ENCODE measurements at regions not wholly inside any gene's neighbourhood (a gene's known extent, or its start where the extent isn't known, plus 50 kb on each side); places are given as distances from the start of the nearest gene placed in this dataset.
"Not testable (repeated sequence)": the region's sequence is repeated elsewhere in the genome, so short reads cannot be mapped to it uniquely, and the experiment has no call there.

DNA sequence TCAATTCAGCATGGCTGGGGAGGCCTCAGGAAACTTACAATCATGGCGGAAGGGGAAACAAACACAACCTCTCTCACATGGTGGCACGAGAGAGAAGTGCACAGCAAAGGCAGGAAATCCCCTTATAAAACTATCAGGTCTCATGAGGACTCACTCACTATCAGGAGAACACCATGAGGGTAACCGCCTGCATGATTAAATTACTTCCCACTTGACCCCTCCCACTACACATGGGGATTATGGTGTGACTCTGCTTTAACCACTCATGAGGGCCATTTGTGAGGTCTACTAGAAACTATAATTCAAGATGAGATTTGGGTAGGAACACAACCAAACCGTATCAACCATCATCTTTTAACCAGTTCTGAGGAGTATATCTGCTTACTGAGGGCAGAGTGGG lies 387.4 kb upstream of the NFIA start:
- Mint-ChIP-seq H3K4me3 (no peak overlapping the region), H3K27me3 (no peaks in the 10 kb centered on the region), H3K9me3 (no peaks in the 10 kb centered on the region), H3K4me1 (no peaks in the 10 kb centered on the region), H3K27ac (no peak overlapping the region), H3K36me3 (ENCODE audit: low read depth) (no peaks in the 10 kb centered on the region)
- POLR2A ChIA-PET, result no interaction called here
- CTCF ChIA-PET, result no interaction called here
- DNase-seq, result no peak

GRCh38 chr1:60692031-60692430 lies 390.3 kb upstream of the NFIA start:
- CTCF ChIA-PET, result no interaction called here
- no peak overlapping the region for H3K27ac Mint-ChIP-seq
- no peaks in the 10 kb centered on the region for H3K4me1 Mint-ChIP-seq
- H3K9me3 Mint-ChIP-seq, result no peaks in the 10 kb centered on the region
- POLR2A ChIA-PET, result no interaction called here
- H3K4me3 Mint-ChIP-seq, result no peak overlapping the region
- no peaks in the 10 kb centered on the region for H3K36me3 Mint-ChIP-seq (ENCODE audit: low read depth)
- H3K27me3 Mint-ChIP-seq, result no peaks in the 10 kb centered on the region
- DNase-seq, result no peak

DNA sequence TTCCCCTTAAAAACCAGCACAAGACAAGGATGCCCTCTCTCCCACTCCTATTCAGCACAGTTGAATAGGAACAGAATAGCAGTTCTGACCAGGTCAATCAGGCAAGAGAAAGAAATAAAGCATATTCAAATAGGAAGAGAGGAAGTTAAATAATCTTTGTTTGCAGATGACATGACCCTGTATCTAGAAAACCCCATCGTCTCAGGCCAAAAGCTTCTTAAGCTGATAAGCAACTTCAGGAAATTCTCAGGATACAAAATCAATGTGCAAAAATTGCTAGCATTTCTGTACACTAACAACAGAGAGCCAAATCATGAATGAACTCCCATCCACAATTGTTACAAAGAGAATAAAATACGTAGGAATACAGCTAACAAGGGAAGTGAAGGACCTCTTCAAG lies 394.1 kb upstream of the NFIA start:
- H3K27ac Mint-ChIP-seq; H3K9me3 Mint-ChIP-seq; H3K4me3 Mint-ChIP-seq; POLR2A ChIA-PET; H3K4me1 Mint-ChIP-seq; CTCF ChIA-PET; H3K27me3 Mint-ChIP-seq; H3K36me3 Mint-ChIP-seq (ENCODE audit: low read depth); DNase-seq: not testable (repeated sequence)

DNA sequence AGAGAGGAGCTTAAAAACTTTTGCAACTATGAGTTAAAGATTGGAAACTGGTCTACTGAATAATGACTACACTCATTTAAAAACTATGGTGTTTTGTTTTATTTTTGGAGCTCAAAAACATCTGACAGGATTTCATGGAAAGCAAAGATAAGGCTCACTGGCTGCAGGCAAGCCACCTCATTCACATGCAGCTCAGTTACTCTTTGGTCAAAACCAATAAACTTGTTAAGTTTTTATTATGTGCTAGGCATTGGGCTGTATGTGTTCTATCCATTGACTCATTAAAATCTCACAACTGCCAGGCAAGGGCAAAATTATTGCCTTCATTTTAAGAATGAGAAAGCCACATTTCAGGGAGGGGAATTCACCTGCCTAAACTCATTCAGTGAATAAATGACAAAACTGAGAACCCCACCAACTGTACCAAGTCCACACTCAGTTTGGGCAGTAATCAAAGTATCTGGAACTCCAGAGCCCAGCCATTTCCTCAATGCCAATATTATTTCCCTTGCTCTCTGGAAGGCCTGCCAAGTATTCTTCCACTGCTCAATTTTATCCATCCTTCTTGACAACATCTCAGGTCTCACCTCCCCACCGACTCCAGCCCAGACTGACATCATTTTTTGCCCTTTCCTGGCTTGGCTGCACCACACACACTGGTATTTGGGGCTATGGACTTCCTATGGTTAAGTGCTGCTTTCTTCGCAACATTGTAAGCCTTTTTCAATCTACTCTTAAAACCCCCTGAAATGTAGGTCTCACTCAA lies 401.1 kb upstream of the NFIA start:
- no peak overlapping the region for H3K27ac Mint-ChIP-seq
- no peaks in the 10 kb centered on the region for H3K4me1 Mint-ChIP-seq
- H3K27me3 Mint-ChIP-seq, result no peaks in the 10 kb centered on the region
- ChIA-PET CTCF (interaction anchor here (0.6 kb wide), 1 partner anchor 693 kb away, joined by 3 read pairs; no protein-coding TSS in a partner anchor), POLR2A (no interaction called here)
- H3K9me3 Mint-ChIP-seq, result no peaks in the 10 kb centered on the region
- no peak for DNase-seq
- H3K4me3 Mint-ChIP-seq, result no peak overlapping the region
- no peaks in the 10 kb centered on the region for H3K36me3 Mint-ChIP-seq (ENCODE audit: low read depth)

- H3K4me1 Mint-ChIP-seq, result no peaks in the 10 kb centered on the region
- H3K4me3 Mint-ChIP-seq, result no peak overlapping the region
- no peaks in the 10 kb centered on the region for H3K27me3 Mint-ChIP-seq
- H3K27ac Mint-ChIP-seq, result no peak overlapping the region
- H3K36me3 Mint-ChIP-seq (ENCODE audit: low read depth), result no peaks in the 10 kb centered on the region
- no peak for DNase-seq
- CTCF ChIA-PET, result no interaction called here
- no peaks in the 10 kb centered on the region for H3K9me3 Mint-ChIP-seq
- POLR2A ChIA-PET, result no interaction called here
Observed at GRCh38 chr1:60679524-60680375, 402.6 kb upstream of the NFIA start.

- Mint-ChIP-seq H3K27me3 (no peaks in the 10 kb centered on the region), H3K36me3 (ENCODE audit: low read depth) (no peaks in the 10 kb centered on the region), H3K4me1 (no peaks in the 10 kb centered on the region), H3K27ac (no peak overlapping the region), H3K9me3 (no peaks in the 10 kb centered on the region), H3K4me3 (no peak overlapping the region)
- DNase-seq, result no peak
- CTCF ChIA-PET, result no interaction called here
- POLR2A ChIA-PET, result no interaction called here
Observed at GRCh38 chr1:60678802-60679201, 403.6 kb upstream of the NFIA start.

DNA sequence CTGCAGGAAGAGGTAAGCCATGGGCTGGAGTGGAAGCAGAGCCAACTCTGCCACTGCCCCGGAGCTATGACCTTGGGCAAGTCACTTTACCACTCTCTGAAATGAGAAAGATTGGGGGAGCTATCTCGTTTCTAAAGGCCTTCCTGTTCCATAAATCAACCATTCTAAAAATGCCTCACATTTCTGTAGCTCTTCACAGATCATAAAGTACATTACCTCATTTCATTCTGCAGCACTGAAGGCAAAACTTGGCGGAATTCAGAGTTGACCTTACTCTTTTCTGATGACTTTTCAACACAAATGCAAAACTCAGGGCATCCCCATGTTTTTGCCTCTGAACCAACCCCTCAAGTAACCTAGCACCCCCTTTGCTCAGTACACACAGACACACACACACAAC lies 404.0 kb upstream of the NFIA start:
- H3K36me3 Mint-ChIP-seq (ENCODE audit: low read depth), result no peaks in the 10 kb centered on the region
- H3K4me3 Mint-ChIP-seq, result no peak overlapping the region
- ChIA-PET POLR2A (no interaction called here), CTCF (no interaction called here)
- no peaks in the 10 kb centered on the region for H3K9me3 Mint-ChIP-seq
- no peak for DNase-seq
- no peaks in the 10 kb centered on the region for H3K27me3 Mint-ChIP-seq
- no peaks in the 10 kb centered on the region for H3K4me1 Mint-ChIP-seq
- no peak overlapping the region for H3K27ac Mint-ChIP-seq

GRCh38 chr1:60672449-60672848 lies 409.9 kb upstream of the NFIA start:
- Mint-ChIP-seq H3K36me3 (ENCODE audit: low read depth) (no peaks in the 10 kb centered on the region), H3K4me3 (no peak overlapping the region), H3K27ac (no peak overlapping the region), H3K4me1 (no peaks in the 10 kb centered on the region), H3K9me3 (no peaks in the 10 kb centered on the region), H3K27me3 (no peaks in the 10 kb centered on the region)
- ChIA-PET POLR2A (no interaction called here), CTCF (no interaction called here)
- no peak for DNase-seq

GRCh38 chr1:60670302-60670701 lies 412.1 kb upstream of the NFIA start:
- Mint-ChIP-seq H3K9me3 (no peaks in the 10 kb centered on the region), H3K36me3 (ENCODE audit: low read depth) (no peaks in the 10 kb centered on the region), H3K4me1 (no peaks in the 10 kb centered on the region), H3K27me3 (no peaks in the 10 kb centered on the region), H3K27ac (no peak overlapping the region), H3K4me3 (no peak overlapping the region)
- DNase-seq, result no peak
- ChIA-PET POLR2A (no interaction called here), CTCF (no interaction called here)

GRCh38 chr1:60668585-60668984 lies 413.8 kb upstream of the NFIA start:
- Mint-ChIP-seq H3K27me3 (no peaks in the 10 kb centered on the region), H3K9me3 (no peaks in the 10 kb centered on the region), H3K4me1 (no peaks in the 10 kb centered on the region), H3K36me3 (ENCODE audit: low read depth) (no peaks in the 10 kb centered on the region), H3K4me3 (no peak overlapping the region), H3K27ac (no peak overlapping the region)
- DNase-seq, result no peak
- ChIA-PET POLR2A (no interaction called here), CTCF (no interaction called here)

GRCh38 chr1:60665311-60665710 lies 417.1 kb upstream of the NFIA start:
- no peak for DNase-seq
- no peaks in the 10 kb centered on the region for H3K27me3 Mint-ChIP-seq
- no peak overlapping the region for H3K27ac Mint-ChIP-seq
- CTCF ChIA-PET, result no interaction called here
- POLR2A ChIA-PET, result no interaction called here
- no peaks in the 10 kb centered on the region for H3K4me1 Mint-ChIP-seq
- no peak overlapping the region for H3K4me3 Mint-ChIP-seq
- no peaks in the 10 kb centered on the region for H3K9me3 Mint-ChIP-seq
- no peaks in the 10 kb centered on the region for H3K36me3 Mint-ChIP-seq (ENCODE audit: low read depth)

GRCh38 chr1:60664086-60664625 lies 418.2 kb upstream of the NFIA start:
- ChIA-PET POLR2A (no interaction called here), CTCF (no interaction called here)
- H3K4me1 Mint-ChIP-seq, result no peaks in the 10 kb centered on the region
- H3K36me3 Mint-ChIP-seq (ENCODE audit: low read depth), result no peaks in the 10 kb centered on the region
- H3K4me3 Mint-ChIP-seq, result no peak overlapping the region
- DNase-seq, result no peak
- no peaks in the 10 kb centered on the region for H3K9me3 Mint-ChIP-seq
- no peaks in the 10 kb centered on the region for H3K27me3 Mint-ChIP-seq
- no peak overlapping the region for H3K27ac Mint-ChIP-seq

DNA sequence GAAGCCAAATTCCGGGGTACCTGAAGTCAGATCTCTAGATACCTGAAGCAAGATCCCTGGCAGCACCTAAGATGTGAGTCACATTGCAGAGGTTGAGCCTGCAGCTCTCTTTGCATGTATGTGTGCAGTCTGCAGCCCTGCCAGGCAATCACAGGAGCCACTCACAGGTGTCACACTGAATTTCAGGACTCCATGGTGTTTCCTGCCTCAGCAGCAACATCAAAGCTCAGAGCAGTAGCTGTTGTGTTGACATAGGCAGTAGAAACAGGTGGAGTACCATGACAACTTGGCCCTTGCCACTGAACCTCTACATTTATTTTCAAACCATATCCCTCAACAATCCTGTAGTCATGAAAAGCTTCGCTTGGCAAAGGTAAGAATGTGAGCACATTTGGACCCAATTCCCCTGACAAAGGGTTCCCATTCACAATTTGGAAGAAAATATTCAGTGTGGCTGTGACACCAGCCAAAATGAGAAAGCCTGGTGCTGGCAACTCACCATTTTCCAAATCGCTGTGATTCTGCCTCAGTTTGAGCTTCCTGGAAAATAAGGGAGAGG lies 419.8 kb upstream of the NFIA start:
- CTCF ChIA-PET, result no interaction called here

GRCh38 chr1:60657926-60658325 lies 424.4 kb upstream of the NFIA start:
- DNase-seq, result no peak
- Mint-ChIP-seq H3K27me3 (no peaks in the 10 kb centered on the region), H3K9me3 (no peaks in the 10 kb centered on the region), H3K4me1 (no peaks in the 10 kb centered on the region), H3K4me3 (no peak overlapping the region), H3K36me3 (ENCODE audit: low read depth) (no peaks in the 10 kb centered on the region), H3K27ac (no peak overlapping the region)
- ChIA-PET POLR2A (no interaction called here), CTCF (no interaction called here)

More for the DNA sequence above, 419.8 kb upstream of the NFIA start:
- H3K27ac Mint-ChIP-seq, result no peak overlapping the region
- no peaks in the 10 kb centered on the region for H3K36me3 Mint-ChIP-seq (ENCODE audit: low read depth)
- no peaks in the 10 kb centered on the region for H3K9me3 Mint-ChIP-seq
- POLR2A ChIA-PET, result no interaction called here
- no peak overlapping the region for H3K4me3 Mint-ChIP-seq
- H3K27me3 Mint-ChIP-seq, result no peaks in the 10 kb centered on the region
- H3K4me1 Mint-ChIP-seq, result no peaks in the 10 kb centered on the region
- no peak for DNase-seq
